GDM1 (cell line): ENCODE measurements at regions not wholly inside any gene's neighbourhood (a gene's known extent, or its start where the extent isn't known, plus 50 kb on each side); places are given as distances from the start of the nearest gene placed in this dataset.
"Not testable (repeated sequence)": the region's sequence is repeated elsewhere in the genome, so short reads cannot be mapped to it uniquely, and the experiment has no call there.

Experiments
- DNase-seq: peaks from one replicate; lab custom pipeline; 2025; lab: John Stamatoyannopoulos, UW

DNA sequence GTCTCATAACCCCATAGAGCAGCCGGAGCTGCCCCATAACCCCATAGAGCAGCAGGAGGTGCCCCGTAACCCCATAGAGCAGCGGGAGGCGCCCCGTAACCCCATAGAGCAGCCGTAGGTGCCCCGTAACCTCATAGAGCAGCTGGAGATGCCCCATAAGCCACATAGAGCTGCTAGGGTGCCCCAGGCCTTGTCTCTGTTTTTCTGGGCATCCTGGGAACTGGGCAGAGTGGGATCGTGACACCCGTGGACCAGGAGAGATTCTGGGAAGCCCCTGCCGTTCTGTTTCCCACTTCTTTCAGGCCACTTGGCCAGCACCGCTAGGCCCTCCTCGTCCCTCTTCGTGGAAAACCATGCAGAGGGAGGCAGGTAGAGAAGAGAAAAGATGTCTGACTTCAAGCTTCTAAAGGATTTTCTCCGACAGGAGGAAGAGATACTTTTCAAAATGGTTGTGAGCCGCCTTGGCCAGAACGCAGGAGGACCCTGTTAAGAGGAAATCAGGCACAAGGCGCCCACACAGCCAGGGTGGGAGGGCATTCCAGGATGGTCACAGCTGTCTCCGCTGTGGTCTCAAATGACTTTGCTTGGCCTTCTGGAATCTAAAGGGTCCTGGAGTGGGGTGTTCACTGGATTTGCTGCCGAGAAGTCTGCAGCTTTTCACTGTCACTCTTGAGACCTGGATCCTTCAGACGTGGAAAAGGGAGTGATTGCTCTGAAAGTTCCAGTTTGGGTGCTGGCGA, 171.8 kb downstream of the NPIPB11 start:
- DNase-seq = not testable (repeated sequence)

DNA sequence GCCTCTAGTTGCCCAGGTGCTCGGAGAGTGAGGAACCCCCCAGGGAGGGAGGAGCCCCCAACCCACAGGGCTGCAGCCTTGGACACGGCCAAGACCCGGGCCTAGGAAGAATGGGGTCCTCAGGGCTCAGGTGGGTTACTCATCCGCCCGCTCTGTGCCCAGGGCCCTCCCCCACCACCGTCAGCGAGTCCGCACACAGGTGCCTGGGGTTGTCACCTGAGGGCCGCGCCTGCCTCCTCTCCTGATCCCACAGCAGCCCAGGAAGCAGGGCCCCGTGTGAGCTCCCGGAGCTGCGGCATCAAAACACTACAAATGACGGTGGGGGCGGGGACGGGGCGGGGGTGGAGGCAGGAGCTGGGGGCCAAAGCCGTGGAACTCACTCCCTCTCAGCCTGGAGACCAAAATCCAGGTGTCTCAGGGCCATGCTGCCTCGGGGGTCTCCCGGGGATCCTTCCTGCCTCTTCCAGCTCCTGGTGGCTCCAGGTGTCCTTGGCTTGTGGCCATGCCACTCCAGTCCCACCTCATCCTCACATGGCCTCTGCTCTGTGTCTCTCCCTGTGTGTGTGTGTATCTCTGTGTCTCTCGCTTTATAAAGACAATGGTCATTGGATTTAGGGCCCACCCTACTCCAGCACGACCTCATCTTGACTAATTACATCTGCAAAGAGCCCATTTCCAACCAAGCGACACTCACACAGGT, 172.7 kb downstream of the NPIPB11 start:
- not testable (repeated sequence) for DNase-seq

DNA sequence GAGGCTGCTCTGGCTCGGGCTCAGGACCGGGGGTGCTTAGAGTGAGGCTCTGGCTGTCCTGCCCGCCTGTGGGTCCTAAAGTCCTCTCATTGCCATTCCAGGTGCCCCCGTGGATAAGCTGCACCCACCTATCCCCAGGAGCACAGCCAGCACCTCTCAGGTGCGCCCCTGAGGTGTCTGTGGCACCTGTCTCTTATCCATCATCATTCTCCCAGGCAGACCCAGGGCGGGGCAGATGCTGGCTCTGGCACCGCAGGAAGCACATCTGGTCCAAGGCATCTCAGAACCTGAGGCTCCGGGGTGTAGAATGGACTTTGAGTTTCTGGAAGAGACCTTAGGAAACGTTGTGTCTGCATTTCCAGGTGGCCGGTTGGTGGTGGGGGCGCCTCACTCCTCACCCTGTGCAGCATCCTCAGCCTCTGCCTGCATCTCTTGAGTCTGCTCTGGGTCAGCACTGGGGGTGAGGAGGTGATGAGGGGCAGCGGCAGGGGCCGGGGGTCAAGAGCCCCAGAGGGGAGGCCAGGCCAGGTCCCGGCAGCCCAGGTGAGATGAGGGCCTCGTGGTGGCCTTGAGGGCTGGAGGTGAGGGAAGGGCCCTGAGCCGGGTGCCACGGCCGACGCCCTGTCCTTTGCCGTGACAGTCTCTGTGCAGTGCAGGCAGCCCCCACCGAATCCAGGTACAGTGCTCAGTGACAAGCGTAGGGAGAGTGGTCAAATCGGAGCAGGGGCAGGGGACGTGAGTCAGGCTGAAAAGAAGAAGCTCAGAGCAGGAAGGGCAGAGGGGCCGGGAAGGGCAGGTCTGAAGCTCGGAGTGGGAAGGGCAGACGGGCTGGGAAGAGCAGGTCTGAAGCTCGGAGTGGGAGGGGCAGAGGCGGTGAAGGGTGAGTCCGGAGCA, 173.5 kb downstream of the NPIPB11 start:
- no peak for DNase-seq

DNA sequence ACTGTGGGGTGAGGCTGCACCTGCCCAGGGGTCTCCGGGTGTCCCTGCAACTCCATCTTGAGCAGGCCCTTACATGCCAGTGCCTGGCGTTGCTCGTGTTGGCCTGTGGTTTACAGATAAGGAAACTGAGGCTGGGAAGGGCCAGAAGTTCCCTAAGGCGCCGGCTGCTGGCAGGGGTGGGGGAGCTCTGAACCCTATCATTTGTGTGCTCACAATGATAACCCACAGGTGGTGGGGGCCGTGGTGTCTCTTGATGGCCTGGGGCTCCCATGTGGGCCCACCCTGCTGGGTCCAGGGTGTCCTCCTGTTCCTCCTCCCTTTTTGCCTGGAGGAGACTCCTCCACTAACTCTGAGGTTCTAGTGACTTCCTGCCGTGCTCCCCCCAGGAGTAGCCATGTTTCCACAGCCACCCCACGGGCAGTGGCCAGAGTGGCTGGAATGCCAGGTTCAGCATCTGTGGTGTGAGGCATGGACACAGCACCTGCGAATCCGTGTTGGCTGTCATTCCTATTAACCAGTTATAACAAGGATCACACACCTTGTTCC, 174.3 kb downstream of the NPIPB11 start:
- DNase-seq = not testable (repeated sequence)

DNA sequence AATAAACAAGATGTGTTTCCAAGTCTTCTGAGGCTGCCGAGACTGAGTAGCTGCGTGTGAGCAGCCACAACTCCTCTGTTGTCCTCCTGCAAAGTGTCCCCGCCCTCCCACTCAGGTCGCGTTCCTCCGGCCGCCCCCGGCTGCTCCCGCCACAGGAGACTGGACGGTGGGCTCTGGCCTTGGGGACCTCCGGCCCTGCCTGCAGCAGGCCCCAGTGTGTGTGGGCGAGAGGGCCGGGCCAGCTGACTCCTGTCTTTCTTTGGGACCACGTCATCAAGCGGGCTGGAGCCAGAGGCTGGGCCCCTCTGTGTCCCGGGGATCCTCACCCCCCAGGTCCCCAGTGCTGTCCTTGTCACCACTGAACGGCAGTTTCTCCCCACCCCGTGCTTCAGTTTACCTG, 175.3 kb downstream of the NPIPB11 start:
- DNase-seq = no peak

DNA sequence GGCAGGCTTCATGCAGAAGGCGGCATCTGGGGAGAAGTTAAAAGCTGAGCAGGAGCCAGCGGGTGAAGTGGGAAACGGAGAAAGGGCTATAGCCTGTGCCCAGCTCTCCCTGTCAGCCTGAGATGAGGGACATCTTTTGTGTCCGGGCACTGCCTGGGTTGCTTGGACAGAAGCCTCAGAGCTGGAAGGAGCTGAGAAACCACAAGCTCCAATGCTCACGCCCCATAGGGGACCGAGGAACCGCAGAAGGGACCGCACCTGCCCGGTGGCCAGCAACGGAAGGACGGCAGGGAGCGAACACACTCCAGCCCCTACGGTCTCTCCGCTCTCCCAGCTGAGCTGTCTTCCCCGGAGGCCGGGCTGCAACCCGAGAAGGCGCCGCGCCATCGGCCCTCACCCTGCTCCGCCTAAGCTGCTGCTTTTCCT, 175.8 kb downstream of the NPIPB11 start:
- no peak for DNase-seq

DNA sequence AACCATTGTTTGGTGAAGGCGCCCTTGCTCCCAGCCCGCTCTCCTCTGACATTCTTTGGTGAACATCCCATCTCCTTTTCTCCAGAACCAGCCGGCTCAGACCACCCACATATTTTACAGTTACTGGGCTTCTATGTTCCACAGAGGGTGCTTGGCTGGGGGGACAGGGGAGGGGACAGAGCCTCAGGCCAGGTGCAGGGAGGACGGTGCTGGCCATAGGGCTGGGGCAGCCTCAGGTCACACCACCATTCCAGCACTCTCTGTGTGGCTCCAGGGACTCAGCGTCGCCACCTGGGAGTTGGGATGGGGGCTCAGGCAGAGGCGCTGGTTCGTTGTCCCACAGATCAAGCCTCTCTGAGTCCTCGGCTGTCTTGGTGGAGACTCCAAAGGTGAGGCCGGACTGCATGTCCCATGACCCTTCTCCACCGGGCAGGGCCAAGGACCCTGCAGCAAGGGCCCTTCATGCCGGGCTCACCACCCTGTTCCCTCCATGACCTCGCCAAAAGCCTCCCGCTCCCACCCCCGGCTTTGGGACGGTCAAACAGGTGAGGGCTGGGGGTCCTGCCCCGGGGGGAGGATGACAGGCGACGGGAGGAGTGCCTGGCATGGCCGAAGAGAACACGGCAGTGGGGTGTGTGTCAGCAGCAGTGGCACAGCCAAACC, 176.4 kb downstream of the NPIPB11 start:
- not testable (repeated sequence) for DNase-seq

DNA sequence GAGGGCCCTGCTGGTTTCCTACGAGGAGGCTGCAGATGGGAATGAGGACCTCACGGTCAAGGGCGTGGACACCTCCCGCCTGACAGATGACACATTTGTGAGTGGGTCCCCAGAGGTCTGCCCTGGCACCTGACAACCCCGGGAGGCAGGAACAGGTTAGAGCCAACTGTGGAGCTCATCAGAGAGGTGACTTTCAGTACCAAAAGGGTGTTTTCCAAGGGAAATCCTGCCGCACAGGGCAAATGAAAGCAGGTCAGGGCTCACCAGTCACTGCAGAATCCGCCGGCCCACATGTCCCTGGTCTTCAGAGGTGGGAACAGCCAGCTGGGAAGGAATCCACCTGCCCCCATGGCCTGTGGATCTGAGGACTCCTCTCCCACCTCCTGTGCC, 176.9 kb downstream of the NPIPB11 start:
- DNase-seq = not testable (repeated sequence)

DNA sequence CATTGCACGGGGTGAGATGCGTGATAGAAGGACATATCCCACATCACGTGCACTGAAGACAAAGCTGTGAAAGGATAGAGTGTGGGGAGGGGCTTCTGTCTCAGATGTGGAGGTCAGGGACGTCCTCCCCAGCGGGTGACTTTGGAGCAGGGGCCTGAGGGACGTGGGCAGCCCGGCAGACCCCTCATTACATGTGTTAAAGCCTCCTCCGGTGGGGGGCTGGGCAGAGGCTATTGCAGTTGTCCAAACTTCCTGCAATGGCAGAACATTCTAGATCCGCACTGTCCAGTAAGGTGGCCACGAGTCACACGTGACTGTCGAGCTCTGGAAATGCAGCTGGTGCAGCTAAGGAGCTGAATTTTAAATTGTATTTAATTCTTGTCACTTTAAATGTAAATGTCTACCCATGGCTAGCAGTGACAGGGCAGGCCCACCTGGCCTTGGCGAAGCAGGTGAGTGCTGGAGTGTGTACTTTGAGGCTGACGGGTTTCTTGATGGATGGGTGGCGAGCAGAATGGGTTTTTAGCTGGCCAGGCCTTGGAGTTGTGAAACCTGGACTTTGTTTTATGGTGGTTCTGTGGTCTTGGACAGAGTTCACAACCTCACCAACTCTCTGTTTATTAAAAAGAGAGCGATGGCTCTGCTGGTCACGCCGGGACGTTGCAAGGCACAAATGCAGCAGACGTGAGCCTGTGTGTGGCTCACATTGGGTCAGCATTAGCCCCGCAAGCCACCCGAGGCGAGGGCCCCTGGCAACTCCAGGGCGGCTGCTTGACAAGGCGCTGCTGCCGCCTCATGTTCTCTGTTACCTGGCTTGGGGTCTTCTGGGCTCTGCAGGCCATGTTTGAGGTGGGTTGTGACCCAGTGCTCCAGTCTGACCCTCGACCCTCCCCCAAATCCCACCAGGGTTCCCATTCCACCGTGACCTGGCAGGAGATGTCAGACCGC, 177.6 kb downstream of the NPIPB11 start:
- DNase-seq = not testable (repeated sequence)

DNA sequence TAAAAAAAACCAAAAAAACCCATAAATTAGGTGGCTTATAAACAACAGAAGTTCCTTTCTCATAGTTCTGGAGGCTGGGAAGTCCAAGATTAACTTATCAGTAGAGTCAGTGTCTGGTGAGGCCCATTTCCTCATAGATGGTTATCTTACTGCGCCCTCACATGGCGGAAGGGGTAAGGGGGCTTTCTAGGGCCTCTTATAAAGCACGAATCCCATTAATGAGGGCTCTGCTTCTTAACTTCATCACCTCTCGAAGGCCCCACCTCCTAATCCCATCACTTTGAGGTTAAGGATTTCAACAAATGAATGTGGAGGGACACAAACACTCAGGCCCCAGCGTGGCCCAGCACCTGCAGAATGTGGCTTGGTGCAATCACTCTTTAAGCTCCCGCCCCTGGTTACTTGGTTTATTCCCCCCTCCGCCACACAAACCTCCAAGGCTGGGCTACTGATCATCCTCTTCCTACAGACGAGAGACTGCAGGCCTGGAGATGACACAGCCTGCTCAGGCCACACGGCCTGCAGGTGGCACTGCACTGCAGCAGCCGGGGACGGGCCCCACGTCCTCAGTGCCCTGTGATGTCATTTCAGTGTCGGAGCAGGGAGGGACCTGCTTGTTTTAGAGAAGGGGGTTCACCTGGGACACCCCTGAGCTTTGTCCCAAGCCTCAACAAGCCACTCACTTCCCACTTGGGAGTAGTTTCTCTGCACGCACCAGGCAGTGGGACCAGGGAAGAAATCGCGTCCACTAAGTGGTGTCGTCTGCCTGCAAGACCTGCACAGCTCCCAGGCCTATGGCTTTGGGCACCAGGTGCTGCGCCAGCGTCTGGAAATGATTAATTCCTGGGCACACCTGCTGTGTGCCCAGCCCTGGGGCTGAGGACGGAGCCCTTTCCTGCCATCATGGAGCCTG, 178.5 kb downstream of the NPIPB11 start:
- DNase-seq = peak; percentile 20

DNA sequence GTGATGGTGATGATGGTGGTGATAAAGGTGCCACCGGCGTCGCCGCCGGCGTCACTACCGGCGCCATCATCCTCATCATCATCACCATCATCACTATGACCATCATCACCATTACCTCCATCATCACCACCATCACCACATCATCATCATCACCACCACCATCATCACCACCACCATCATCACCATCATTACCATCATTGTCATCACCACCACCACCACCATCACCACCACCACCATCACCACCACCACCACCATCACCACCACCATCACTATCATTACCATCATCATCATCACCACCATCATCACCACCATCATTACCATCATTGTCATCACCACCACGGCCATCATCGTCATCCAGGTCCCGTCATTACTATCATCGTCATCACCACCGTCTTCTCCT, 179.7 kb downstream of the NPIPB11 start:
- DNase-seq = no peak

DNA sequence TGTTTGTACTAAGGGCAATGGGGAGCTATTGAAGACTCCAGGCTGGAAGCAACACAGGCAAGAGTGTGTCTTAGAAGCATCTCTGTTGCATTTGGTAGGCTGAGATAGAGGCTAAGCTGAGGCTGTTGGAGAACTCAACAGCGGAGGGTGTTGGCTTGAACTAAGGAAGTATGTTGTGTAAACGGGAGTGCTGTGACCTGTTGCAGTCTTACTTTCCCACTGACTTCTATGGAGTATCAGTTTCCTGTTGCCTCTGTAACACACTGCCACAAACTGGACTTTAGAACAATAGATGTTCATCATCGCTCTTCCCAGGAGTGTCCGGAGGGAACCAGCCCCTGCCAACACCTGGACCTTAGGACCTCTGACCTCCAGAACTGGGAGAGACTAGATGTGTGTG, 181.8 kb downstream of the NPIPB11 start:
- DNase-seq = not testable (repeated sequence)

DNA sequence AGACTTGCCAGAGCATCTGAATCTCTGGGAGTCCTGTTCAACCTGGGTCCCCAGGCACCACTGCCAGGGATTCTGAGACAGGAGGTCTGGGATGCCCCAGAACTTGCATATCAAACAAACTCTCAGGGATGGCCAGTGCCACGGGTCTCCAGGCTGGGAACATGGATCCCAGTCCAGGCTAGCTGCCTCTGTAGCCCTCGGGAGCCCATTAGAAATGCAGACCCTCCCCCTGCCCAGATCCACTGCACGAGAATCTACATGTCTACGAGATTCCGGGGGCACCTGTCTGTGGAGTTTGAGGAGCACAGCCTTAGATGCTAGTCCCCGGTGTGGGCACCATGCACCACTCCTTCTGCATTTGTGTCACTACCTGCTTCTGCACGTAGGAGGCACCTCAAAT, 183.9 kb downstream of the NPIPB11 start:
- not testable (repeated sequence) for DNase-seq

DNA sequence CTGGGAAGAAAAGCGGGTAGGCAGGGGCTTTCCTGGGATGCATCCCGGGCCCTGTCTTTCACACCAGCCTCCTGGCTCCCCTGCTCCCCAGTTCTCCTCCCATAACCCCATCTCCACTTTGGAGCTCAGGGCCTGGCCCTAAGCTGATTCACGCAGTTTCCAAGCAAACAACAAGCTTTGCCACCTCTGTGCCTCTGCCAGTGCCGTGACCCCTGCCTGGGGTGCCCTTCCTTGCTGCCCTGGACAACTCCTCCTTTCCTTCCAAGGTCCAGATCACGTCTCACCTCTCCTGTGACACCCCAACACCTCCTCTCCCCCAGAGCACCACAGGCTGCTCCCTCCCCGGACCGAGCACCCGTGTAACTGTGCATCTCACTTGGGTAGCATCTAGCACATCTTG, 184.5 kb downstream of the NPIPB11 start:
- not testable (repeated sequence) for DNase-seq

DNA sequence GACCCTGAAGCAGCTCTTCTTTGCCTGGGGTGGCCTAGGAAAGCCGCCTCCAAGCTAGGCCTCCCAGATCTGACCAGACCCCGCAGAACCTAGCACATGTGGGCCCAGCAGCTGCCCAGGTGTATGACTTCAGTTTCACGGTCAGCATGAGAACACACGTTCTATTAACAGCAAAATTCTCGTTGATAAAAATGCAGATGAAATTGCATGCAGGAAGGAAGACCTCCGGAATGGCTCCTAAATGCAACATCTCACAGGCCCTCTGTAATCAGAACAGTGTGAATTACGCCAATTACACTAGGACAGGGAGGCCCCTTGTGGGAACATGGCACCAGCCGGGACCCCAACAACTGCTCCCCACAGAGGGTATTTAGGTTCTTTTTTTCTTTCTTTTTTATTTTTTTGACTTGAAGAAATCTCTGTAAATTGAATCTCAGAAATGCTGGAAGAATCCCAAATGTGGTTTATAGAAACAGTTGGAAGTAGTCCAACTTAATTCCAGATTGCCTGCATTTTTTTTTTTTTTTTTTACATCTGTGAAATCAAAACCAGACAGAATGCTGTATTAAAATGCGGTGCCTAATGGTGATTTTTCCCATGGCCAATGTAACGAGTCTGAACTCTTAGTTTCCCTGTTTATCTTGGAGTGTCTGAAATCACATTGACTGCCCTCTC, 185.1 kb downstream of the NPIPB11 start:
- not testable (repeated sequence) for DNase-seq

DNA sequence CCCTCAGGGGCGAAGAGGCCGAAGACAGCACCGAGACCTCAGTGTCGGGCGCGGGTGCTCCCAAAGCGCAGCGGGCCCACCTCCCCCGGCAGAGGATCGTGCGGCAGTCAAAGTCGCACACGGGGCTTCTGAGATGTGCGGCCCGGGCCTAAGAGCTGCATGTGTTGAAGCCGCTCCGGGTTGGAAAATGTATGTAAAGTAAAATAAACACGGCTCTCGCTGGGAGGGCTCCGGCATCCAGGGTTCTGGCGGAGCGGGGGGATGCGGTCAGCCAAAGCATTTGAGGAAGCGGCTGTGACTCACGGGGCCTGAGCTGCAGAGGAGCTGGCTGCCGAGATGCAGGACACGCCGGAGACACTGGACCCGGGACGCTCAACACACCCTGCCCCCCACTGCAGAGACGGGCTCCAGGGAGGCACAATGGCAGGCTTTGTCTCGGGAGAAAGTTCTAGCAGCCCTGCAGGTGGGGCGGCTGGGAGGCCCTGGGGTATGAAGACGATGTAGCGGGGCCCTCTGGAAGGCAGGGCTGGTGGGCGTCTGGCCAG, 185.8 kb downstream of the NPIPB11 start:
- DNase-seq = not testable (repeated sequence)

DNA sequence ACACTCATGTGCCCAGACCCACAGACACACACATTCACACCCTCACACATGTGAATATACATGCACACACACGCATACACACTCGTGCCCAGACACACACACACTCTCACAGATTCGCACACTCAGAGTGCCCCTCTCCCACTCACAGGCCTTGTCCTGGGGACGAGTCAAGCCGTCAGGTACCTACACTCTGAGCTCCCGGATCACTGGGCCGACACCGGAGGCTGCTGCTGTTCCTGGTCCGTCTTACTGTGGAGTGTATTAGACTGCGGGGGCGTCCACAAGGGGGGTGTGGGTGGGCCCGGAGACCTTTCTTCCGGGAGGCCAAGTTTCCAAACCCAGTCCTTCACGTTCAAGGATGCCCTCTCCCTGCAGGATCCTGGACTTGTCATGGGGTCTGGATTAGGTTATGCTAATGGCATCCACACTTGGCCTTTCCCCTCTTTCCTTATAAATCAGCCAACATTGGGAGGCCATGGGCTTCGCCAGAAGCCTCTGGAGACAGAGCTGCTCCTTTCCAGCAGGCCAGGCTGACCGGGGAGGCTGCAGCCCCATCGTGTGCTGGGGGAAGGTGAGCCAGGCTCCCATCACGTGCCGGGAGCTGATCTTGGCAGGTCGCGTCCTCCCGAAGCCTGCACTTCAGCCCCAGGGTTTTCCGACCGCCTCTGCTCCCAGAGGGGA, 186.4 kb downstream of the NPIPB11 start:
- not testable (repeated sequence) for DNase-seq

DNA sequence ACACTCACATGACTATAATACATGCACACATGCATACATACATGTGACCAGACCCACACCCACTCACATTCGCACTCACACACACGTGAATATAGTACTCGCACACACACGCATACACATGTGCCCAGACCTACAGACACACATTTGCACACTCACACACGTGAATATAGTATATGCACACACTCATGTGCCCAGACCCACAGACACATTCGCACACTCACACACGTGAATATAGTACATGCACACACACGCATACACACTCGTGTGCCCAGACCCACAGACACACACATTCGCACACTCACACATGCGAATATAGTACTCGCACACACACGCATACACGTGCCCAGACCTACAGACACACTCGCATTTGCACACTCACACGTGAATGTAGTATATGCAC, 186.9 kb downstream of the NPIPB11 start:
- not testable (repeated sequence) for DNase-seq
